H1 (cell line): ENCODE measurements at regions not wholly inside any gene's neighbourhood (a gene's known extent, or its start where the extent isn't known, plus 50 kb on each side); places are given as distances from the start of the nearest gene placed in this dataset.

Source experiments
- CTCF ChIA-PET: fragments of 300-600 bp; sonication (Branson Sonifier 250); formaldehyde crosslinking; loops from one replicate; lab custom pipeline; 2021; ENCODE audit not compliant: partially characterized antibody; lab: Charles Lee
- POLR2A ChIA-PET: fragments of 300-600 bp; sonication (Branson Sonifier 250); formaldehyde crosslinking; loops from one replicate; lab custom pipeline; 2021; ENCODE audit warnings: inconsistent platforms; ENCODE audit not compliant: partially characterized antibody; lab: Charles Lee
- DNase-seq, 2 experiments: peaks; one replicate each; pipeline versions ENCODE4 v3.0.0 to v3.0.0-alpha.2; 2010 to 2022; ENCODE audit warnings: low spot score in 2 of 2, low read depth in 1 of 2, mixed read lengths in 1 of 2
- FAIRE-seq: peaks from 2 replicates; lab custom pipeline; 2011; peaks lifted over from hg19 to GRCh38; lab: Jason Lieb, UNC
- H2AFZ ChIP-seq: 2 replicates; pipeline ENCODE4 v1.8.1; 2012; ENCODE audit warnings: low read length, inconsistent platforms
- H2AK5ac ChIP-seq: 2 replicates; pipeline ENCODE4 v1.6.1; 2013; ENCODE audit warnings: low read depth, low read length
- H2BK120ac ChIP-seq: replicated peaks from 2 replicates; pipeline ENCODE3; 2013; ENCODE audit warnings: low read depth, low read length, inconsistent platforms
- H2BK12ac ChIP-seq: 2 replicates; pipeline ENCODE4 v1.6.1; 2013; ENCODE audit warnings: low read depth, low read length
- H2BK15ac ChIP-seq: 2 replicates; pipeline ENCODE4 v1.6.1; 2013; ENCODE audit warnings: low read length
- H2BK20ac ChIP-seq: 2 replicates; pipeline ENCODE4 v1.6.1; 2013; ENCODE audit warnings: low read length
- H2BK5ac ChIP-seq: 2 replicates; pipeline ENCODE4 v1.6.1; 2013; ENCODE audit warnings: low read depth, low read length
- H3K14ac ChIP-seq: 2 replicates; pipeline ENCODE4 v1.6.1; 2013; ENCODE audit warnings: inconsistent platforms; ENCODE audit not compliant: insufficient read length
- H3K18ac ChIP-seq: 2 replicates; pipeline ENCODE4 v1.6.1; 2013; ENCODE audit warnings: low read length; ENCODE audit errors: extremely low read depth
- H3K23ac ChIP-seq: 2 replicates; pipeline ENCODE4 v1.6.1; 2013; ENCODE audit warnings: inconsistent platforms; ENCODE audit not compliant: insufficient read length
- H3K23me2 ChIP-seq: 2 replicates; pipeline ENCODE4 v1.6.1; 2013; ENCODE audit warnings: low read depth, low read length
- H3K27ac ChIP-seq: 2 replicates; pipeline ENCODE4 v1.6.1; 2011; ENCODE audit warnings: low read depth, low read length, inconsistent platforms
- H3K27me3 ChIP-seq, 4 experiments: replicated peaks in 1 of 4; 1 replicate in 1 of 4; 2 replicates in 3 of 4; pipeline versions ENCODE4 v1.6.1 to v1.8.1; 2011 to 2013; ENCODE audit warnings: low read length in 3 of 4, mild to moderate bottlenecking in 3 of 4, inconsistent platforms in 2 of 4, mixed read lengths in 2 of 4, moderate library complexity in 1 of 4; ENCODE audit not compliant: control insufficient read depth in 3 of 4, insufficient read depth in 3 of 4; ENCODE audit errors: extremely low read depth in 1 of 4
- H3K36me3 ChIP-seq, 4 experiments: 2 replicates each; pipeline versions ENCODE4 v1.6.1 to v1.8.1; 2011 to 2013; ENCODE audit warnings: mild to moderate bottlenecking in 4 of 4, low read length in 3 of 4, moderate library complexity in 2 of 4, control low read depth in 1 of 4, inconsistent platforms in 1 of 4; ENCODE audit not compliant: insufficient read depth in 4 of 4, control insufficient read depth in 2 of 4
- H3K4ac ChIP-seq: replicated peaks from 2 replicates; pipeline ENCODE3; 2013; ENCODE audit warnings: low read length, low read depth, mixed read lengths, inconsistent platforms; ENCODE audit not compliant: insufficient read length
- H3K4me1 ChIP-seq, 4 experiments: replicated peaks in 1 of 4; 1 replicate in 1 of 4; 2 replicates in 3 of 4; pipeline versions ENCODE4 v1.6.1 to v1.8.1; 2011 to 2013; ENCODE audit warnings: low read length in 3 of 4, inconsistent platforms in 2 of 4, mixed read lengths in 1 of 4; ENCODE audit not compliant: insufficient read depth in 4 of 4, control insufficient read depth in 3 of 4
- H3K4me2 ChIP-seq, 2 experiments: 2 replicates each; pipeline versions ENCODE4 v1.6.1 to v1.8.1; 2011 to 2013; ENCODE audit warnings: low read depth in 2 of 2, low read length in 2 of 2, control low read depth in 1 of 2, inconsistent platforms in 1 of 2, mild to moderate bottlenecking in 1 of 2; ENCODE audit not compliant: insufficient read depth in 1 of 2
- H3K4me3 ChIP-seq, 4 experiments: fragments of 200-600, 300-600 bp in 1 of 4; sonication (generic), shearing (Covaris generic), sonication (Bioruptor Twin) in 1 of 4; 2 replicates each; pipeline versions ENCODE4 v1.5.1 to v1.8.1; 2011 to 2016; ENCODE audit warnings: low read length in 4 of 4, low read depth in 3 of 4, control low read depth in 2 of 4, inconsistent platforms in 2 of 4, mild to moderate bottlenecking in 2 of 4, mixed read lengths in 1 of 4, moderate library complexity in 1 of 4; ENCODE audit not compliant: insufficient read depth in 2 of 4; ENCODE audit errors: extremely low read depth in 1 of 4
- H3K56ac ChIP-seq: replicated peaks from 2 replicates; pipeline ENCODE3; 2013; ENCODE audit warnings: low read depth, mild to moderate bottlenecking, mixed read lengths, low read length, inconsistent platforms; ENCODE audit not compliant: insufficient read length
- H3K79me1 ChIP-seq: 2 replicates; pipeline ENCODE4 v1.6.1; 2013; ENCODE audit warnings: low read depth, low read length, control low read depth
- H3K79me2 ChIP-seq, 2 experiments: 2 replicates each; pipeline versions ENCODE4 v1.6.1 to v1.8.1; 2012 to 2013; ENCODE audit warnings: low read length in 2 of 2, mild to moderate bottlenecking in 2 of 2, inconsistent platforms in 1 of 2; ENCODE audit not compliant: insufficient read depth in 2 of 2, control insufficient read depth in 1 of 2
- H3K9ac ChIP-seq, 4 experiments: replicated peaks in 1 of 4; 1 replicate in 1 of 4; 2 replicates in 3 of 4; pipeline versions ENCODE4 v1.6.1 to v1.8.1; 2011 to 2013; ENCODE audit warnings: low read depth in 3 of 4, low read length in 3 of 4, control low read depth in 2 of 4, mild to moderate bottlenecking in 2 of 4, moderate library complexity in 2 of 4, inconsistent platforms in 1 of 4; ENCODE audit errors: extremely low read depth in 1 of 4
- H3K9me3 ChIP-seq, 2 experiments: 2 replicates each; pipeline versions ENCODE4 v1.6.1 to v1.8.1; 2012 to 2013; ENCODE audit warnings: mild to moderate bottlenecking in 2 of 2, moderate library complexity in 2 of 2, control low read depth in 1 of 2, inconsistent platforms in 1 of 2, low read depth in 1 of 2, low read length in 1 of 2, mixed read lengths in 1 of 2; ENCODE audit not compliant: insufficient read depth in 2 of 2
- H4K20me1 ChIP-seq, 2 experiments: replicated peaks in 1 of 2; 2 replicates each; pipeline versions ENCODE3 to v1.8.1; 2011 to 2013; ENCODE audit warnings: inconsistent platforms in 2 of 2, low read length in 2 of 2, mild to moderate bottlenecking in 1 of 2; ENCODE audit not compliant: insufficient read depth in 2 of 2, control insufficient read depth in 1 of 2
- H4K5ac ChIP-seq: 2 replicates; pipeline ENCODE4 v1.6.1; 2013; ENCODE audit warnings: low read length, low read depth, mixed read lengths, inconsistent platforms; ENCODE audit not compliant: insufficient read length
- H4K8ac ChIP-seq: 2 replicates; pipeline ENCODE4 v1.8.0; 2013; ENCODE audit warnings: mild to moderate bottlenecking, moderate library complexity, low read length, inconsistent platforms; ENCODE audit not compliant: insufficient read depth; ENCODE audit errors: extremely low read depth
- H4K91ac ChIP-seq: replicated peaks from 2 replicates; pipeline ENCODE3; 2013; ENCODE audit warnings: low read length, mixed read lengths, inconsistent platforms; ENCODE audit not compliant: insufficient read length
- HDAC2 ChIP-seq, 2 experiments: fragments of 300-600 bp in 1 of 2; sonication (generic) in 1 of 2; IDR thresholded peaks; 2 replicates each; pipeline ENCODE4 v1.6.1; 2011 to 2012; ENCODE audit warnings: low read depth in 2 of 2, low read length in 2 of 2, mild to moderate bottlenecking in 2 of 2, moderate library complexity in 2 of 2, borderline replicate concordance in 1 of 2, inconsistent platforms in 1 of 2
- WGBS, 2 experiments: shearing (Covaris generic) in 1 of 2; methylation state at CpG; one replicate each; pipeline versions ENCODE4 v1.1.6 to v1.1.7; 2013 to 2015; ENCODE audit warnings: low lambda C conversion rate in 2 of 2, mixed read lengths in 2 of 2, inconsistent platforms in 1 of 2, low coverage in 1 of 2, missing lambda C conversion rate in 1 of 2; ENCODE audit not compliant: insufficient replicate concordance in 2 of 2, insufficient coverage in 1 of 2, insufficient read length in 1 of 2; ENCODE audit errors: extremely low coverage in 1 of 2, missing lambda C conversion rate in 1 of 2; 5-methylcytosine and 5-hydroxymethylcytosine counted together

- H3K79me2 ChIP-seq: no peaks in the 10 kb centered on the region
- no peak overlapping the region for H3K9ac ChIP-seq
- H3K4me3 ChIP-seq: no peak overlapping the region
- H3K9me3 ChIP-seq: no peaks in the 10 kb centered on the region
- H3K14ac ChIP-seq: no peak overlapping the region
- H2BK12ac ChIP-seq: no peak overlapping the region
- H2BK15ac ChIP-seq: no peak overlapping the region
- no peak overlapping the region for H2AFZ ChIP-seq
- H3K18ac ChIP-seq: no peak overlapping the region
- no peak overlapping the region for H2BK120ac ChIP-seq
- no peak overlapping the region for H3K56ac ChIP-seq
- no peak overlapping the region for H3K4ac ChIP-seq
- POLR2A ChIA-PET: no interaction called here
- H4K20me1 ChIP-seq: no peaks in the 10 kb centered on the region
- H2BK20ac ChIP-seq: no peak overlapping the region
- peaks cover 4 to 9% (median 7%) of the 10 kb centered on the region in 4 experiments; a peak in 6 of 7 replicates for H3K4me1 ChIP-seq
- no peaks in the 10 kb centered on the region for H3K36me3 ChIP-seq
- no peak overlapping the region for H3K23ac ChIP-seq
- CTCF ChIA-PET: interaction anchor here (1.1 to 3.2 kb wide), 2 partner anchors 12 kb away, joined by 3 to 25 read pairs; no protein-coding TSS in a partner anchor
- H4K8ac ChIP-seq: no peak overlapping the region
- H3K27me3 ChIP-seq: no peaks in the 10 kb centered on the region
- 89% methylated on average over 5 of the region's 5 CpGs; no CpG with 5 or more reads in 1 of the 2 experiments for WGBS, 2 experiments
- no peak for DNase-seq
- no peaks in the 10 kb centered on the region for H3K23me2 ChIP-seq
- no peak overlapping the region for H4K91ac ChIP-seq
- no peaks in the 10 kb centered on the region for H3K79me1 ChIP-seq
- H4K5ac ChIP-seq: no peak overlapping the region
- no peak overlapping the region for H2BK5ac ChIP-seq
- H3K4me2 ChIP-seq: no peak overlapping the region
- H2AK5ac ChIP-seq: no peak overlapping the region
- FAIRE-seq: no peak
- TF ChIP-seq HDAC2 (IDR thresholded peaks at IDR 0.05; ENCODE audit: borderline replicate concordance in 1 of 2, low read depth in 2 of 2, low read length in 2 of 2): no peak
- no peak overlapping the region for H3K27ac ChIP-seq
These were observed 636.5 kb downstream of the LMO4 start for GRCh38 chr1:87965193-87965592.
